Mesendoderm (in vitro differentiated cells): ENCODE measurements at regions not wholly inside any gene's neighbourhood (a gene's known extent, or its start where the extent isn't known, plus 50 kb on each side); places are given as distances from the start of the nearest gene placed in this dataset.
"Not testable (repeated sequence)": the region's sequence is repeated elsewhere in the genome, so short reads cannot be mapped to it uniquely, and the experiment has no call there.

Experiments used
- DNase-seq: peaks from one replicate; pipeline ENCODE4 v3.0.0; 2013
- H2AK5ac ChIP-seq: 2 replicates; pipeline ENCODE4 v1.6.1; 2013; ENCODE audit warnings: low read length, inconsistent platforms
- H2BK120ac ChIP-seq: 2 replicates; pipeline ENCODE4 v1.6.1; 2013; ENCODE audit warnings: low read depth, mild to moderate bottlenecking, low read length, moderate library complexity, mixed read lengths
- H2BK15ac ChIP-seq: replicated peaks from 2 replicates; pipeline ENCODE4 v1.6.1; 2013; ENCODE audit warnings: low read depth, mild to moderate bottlenecking, moderate library complexity
- H2BK5ac ChIP-seq: 2 replicates; pipeline ENCODE4 v1.6.1; 2013; ENCODE audit warnings: low read length, inconsistent platforms
- H3K18ac ChIP-seq: 2 replicates; pipeline ENCODE4 v1.6.1; 2013; ENCODE audit warnings: mild to moderate bottlenecking, low read length, mixed read lengths
- H3K23ac ChIP-seq: one replicate; pipeline ENCODE4 v1.6.1; 2013; ENCODE audit warnings: low read length
- H3K27ac ChIP-seq: 2 replicates; pipeline ENCODE4 v1.5.1; 2013; ENCODE audit warnings: low read depth, mild to moderate bottlenecking, inconsistent platforms, low read length, moderate library complexity
- H3K27me3 ChIP-seq: 2 replicates; pipeline ENCODE4 v1.6.1; 2013; ENCODE audit warnings: low read length, control low read depth, mild to moderate bottlenecking, inconsistent platforms; ENCODE audit not compliant: insufficient read depth, poor library complexity
- H3K36me3 ChIP-seq: 2 replicates; pipeline ENCODE4 v1.6.1; 2013; ENCODE audit warnings: low read length, inconsistent platforms; ENCODE audit not compliant: control insufficient read depth, insufficient read depth
- H3K4ac ChIP-seq: one replicate; pipeline ENCODE4 v1.6.1; 2013; ENCODE audit warnings: low read depth, mild to moderate bottlenecking, low read length, moderate library complexity
- H3K4me1 ChIP-seq: 2 replicates; pipeline ENCODE4 v1.6.1; 2013; ENCODE audit warnings: low read depth, low read length, inconsistent platforms; ENCODE audit not compliant: control insufficient read depth
- H3K4me2 ChIP-seq: 2 replicates; pipeline ENCODE4 v1.6.1; 2013; ENCODE audit warnings: low read length
- H3K4me3 ChIP-seq: 2 replicates; pipeline ENCODE4 v1.5.1; 2013; ENCODE audit warnings: mild to moderate bottlenecking, low read length
- H3K56ac ChIP-seq: one replicate; pipeline ENCODE4 v1.6.1; 2013; ENCODE audit warnings: low read length
- H3K79me1 ChIP-seq: 2 replicates; pipeline ENCODE4 v1.6.1; 2013; ENCODE audit warnings: low read length, inconsistent platforms
- H3K79me2 ChIP-seq: 2 replicates; pipeline ENCODE4 v1.6.1; 2013; ENCODE audit warnings: mild to moderate bottlenecking, low read length; ENCODE audit not compliant: control insufficient read depth, insufficient read depth
- H3K9ac ChIP-seq: 2 replicates; pipeline ENCODE4 v1.6.1; 2013; ENCODE audit warnings: low read length, inconsistent platforms
- H4K5ac ChIP-seq: one replicate; pipeline ENCODE4 v1.6.1; 2013; ENCODE audit warnings: low read length
- H4K8ac ChIP-seq: one replicate; pipeline ENCODE4 v1.6.1; 2013; ENCODE audit warnings: low read depth, mild to moderate bottlenecking, control low read depth, low read length, moderate library complexity
- WGBS: extraction: QIAGEN DNeasy Blood & Tissue Kit; methylation state at CpG from one replicate; pipeline ENCODE4 v1.1.7; 2013; ENCODE audit warnings: low lambda C conversion rate, missing lambda C conversion rate; ENCODE audit not compliant: insufficient coverage; ENCODE audit errors: extremely low coverage; 5-methylcytosine and 5-hydroxymethylcytosine counted together

DNA sequence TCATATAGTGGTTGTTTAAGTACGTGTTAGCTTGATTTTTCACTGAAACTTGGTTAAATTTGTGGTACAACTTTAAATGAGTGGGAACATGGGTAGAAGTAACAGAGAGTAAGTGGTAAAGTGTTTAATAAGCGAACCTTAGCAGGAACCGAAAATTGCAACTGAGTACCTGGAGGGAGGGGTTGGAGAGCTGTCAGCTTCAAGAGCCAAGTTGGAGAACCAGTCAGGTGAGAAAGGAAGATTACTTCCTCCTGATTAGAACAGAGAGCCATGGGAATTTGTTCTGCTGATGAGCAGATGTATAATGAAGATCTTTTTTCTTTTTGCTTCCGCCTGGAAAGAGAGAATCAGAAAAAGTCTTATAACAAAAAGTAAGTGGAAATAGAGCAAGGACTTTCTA is 158.4 kb upstream of the CDH7 start:
- Histone ChIP-seq H3K79me1 (no peaks in the 10 kb centered on the region), H3K27ac (no peak overlapping the region), H3K27me3 (no peaks in the 10 kb centered on the region), H4K8ac (no peak overlapping the region), H3K23ac (no peak overlapping the region), H2BK5ac (no peak overlapping the region), H3K4me2 (no peak overlapping the region), H3K9ac (no peak overlapping the region), H2BK120ac (no peak overlapping the region), H3K36me3 (no peaks in the 10 kb centered on the region), H3K18ac (no peak overlapping the region), H3K4ac (no peak overlapping the region), H3K79me2 (no peaks in the 10 kb centered on the region), H4K5ac (no peak overlapping the region), H2AK5ac (no peak overlapping the region), H3K4me1 (no peaks in the 10 kb centered on the region), H3K4me3 (no peak overlapping the region), H2BK15ac (no peak overlapping the region), H3K56ac (no peak overlapping the region)
- DNase-seq: peak; percentile 23
- WGBS: no CpG with 5 or more reads among the region's 4 CpGs

GRCh38 chr18:65587491-65587890 is 163.3 kb upstream of the CDH7 start:
- Histone ChIP-seq H3K4me3 (no peak overlapping the region), H2AK5ac (no peak overlapping the region), H2BK5ac (no peak overlapping the region), H3K27me3 (no peaks in the 10 kb centered on the region), H2BK120ac (no peak overlapping the region), H3K18ac (no peak overlapping the region), H3K79me1 (no peaks in the 10 kb centered on the region), H3K4me2 (no peak overlapping the region), H3K9ac (no peak overlapping the region), H3K23ac (no peak overlapping the region), H3K4me1 (no peaks in the 10 kb centered on the region), H3K79me2 (no peaks in the 10 kb centered on the region), H2BK15ac (no peak overlapping the region), H4K8ac (no peak overlapping the region), H3K27ac (no peak overlapping the region), H3K4ac (no peak overlapping the region), H3K56ac (no peak overlapping the region), H3K36me3 (no peaks in the 10 kb centered on the region), H4K5ac (no peak overlapping the region)
- WGBS: no CpG with 5 or more reads among the region's 3 CpGs
- no peak for DNase-seq

DNA sequence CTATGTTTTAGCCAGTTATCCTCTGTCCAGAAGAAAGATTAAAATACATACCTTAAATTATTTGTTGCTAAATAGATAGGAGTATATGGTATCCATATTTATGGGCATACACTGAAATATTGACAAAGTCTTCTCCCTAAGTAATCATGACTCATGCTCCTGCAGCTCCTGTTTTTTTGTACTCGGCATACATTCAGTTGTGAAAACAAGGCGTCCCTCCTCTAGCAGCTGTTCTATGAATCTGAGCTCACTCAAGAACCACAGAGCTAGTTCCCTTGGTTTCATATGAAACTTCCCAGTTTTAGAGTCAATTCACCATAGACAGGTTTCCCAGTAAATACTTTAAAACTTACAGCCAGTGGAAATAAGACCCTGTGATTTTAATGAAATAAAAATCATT is 168.7 kb upstream of the CDH7 start:
- H2BK15ac ChIP-seq, H4K8ac ChIP-seq, H3K4me2 ChIP-seq, H3K27ac ChIP-seq, H3K56ac ChIP-seq, H4K5ac ChIP-seq, H3K36me3 ChIP-seq, H2BK5ac ChIP-seq, H2BK120ac ChIP-seq, H3K23ac ChIP-seq, H3K9ac ChIP-seq, H2AK5ac ChIP-seq, H3K79me1 ChIP-seq, H3K4me1 ChIP-seq, H3K79me2 ChIP-seq, H3K4ac ChIP-seq, H3K18ac ChIP-seq, DNase-seq, H3K4me3 ChIP-seq, H3K27me3 ChIP-seq: not testable (repeated sequence)
- no CpG with 5 or more reads among the region's 2 CpGs for WGBS

- Histone ChIP-seq H3K23ac (no peak overlapping the region), H3K56ac (no peak overlapping the region), H3K79me2 (no peaks in the 10 kb centered on the region), H3K9ac (no peak overlapping the region), H3K27me3 (no peaks in the 10 kb centered on the region), H4K8ac (no peak overlapping the region), H3K4me1 (no peaks in the 10 kb centered on the region), H3K79me1 (no peaks in the 10 kb centered on the region), H4K5ac (no peak overlapping the region), H3K4me3 (no peak overlapping the region), H3K4me2 (no peak overlapping the region), H2BK15ac (no peak overlapping the region), H3K18ac (no peak overlapping the region), H2AK5ac (no peak overlapping the region), H2BK5ac (no peak overlapping the region), H2BK120ac (no peak overlapping the region), H3K36me3 (no peaks in the 10 kb centered on the region), H3K4ac (no peak overlapping the region), H3K27ac (no peak overlapping the region)
- WGBS: no CpG with 5 or more reads among the region's 2 CpGs
- no peak for DNase-seq
Measured at GRCh38 chr18:65568866-65569265, 181.9 kb upstream of the CDH7 start.

GRCh38 chr18:65567372-65567771 is 183.4 kb upstream of the CDH7 start:
- no peak overlapping the region for H3K4me2 ChIP-seq
- H3K27ac ChIP-seq: no peak overlapping the region
- WGBS: no CpG with 5 or more reads among the region's 3 CpGs
- no peaks in the 10 kb centered on the region for H3K79me2 ChIP-seq
- no peaks in the 10 kb centered on the region for H3K36me3 ChIP-seq
- no peak overlapping the region for H2AK5ac ChIP-seq
- no peaks in the 10 kb centered on the region for H3K79me1 ChIP-seq
- H3K23ac ChIP-seq: no peak overlapping the region
- no peak overlapping the region for H3K4me3 ChIP-seq
- H3K56ac ChIP-seq: no peak overlapping the region
- no peak overlapping the region for H3K18ac ChIP-seq
- H4K8ac ChIP-seq: no peak overlapping the region
- H2BK120ac ChIP-seq: no peak overlapping the region
- no peaks in the 10 kb centered on the region for H3K27me3 ChIP-seq
- no peak overlapping the region for H3K9ac ChIP-seq
- H3K4ac ChIP-seq: no peak overlapping the region
- no peak overlapping the region for H4K5ac ChIP-seq
- H2BK5ac ChIP-seq: no peak overlapping the region
- DNase-seq: peak; percentile 37
- no peaks in the 10 kb centered on the region for H3K4me1 ChIP-seq
- no peak overlapping the region for H2BK15ac ChIP-seq

DNA sequence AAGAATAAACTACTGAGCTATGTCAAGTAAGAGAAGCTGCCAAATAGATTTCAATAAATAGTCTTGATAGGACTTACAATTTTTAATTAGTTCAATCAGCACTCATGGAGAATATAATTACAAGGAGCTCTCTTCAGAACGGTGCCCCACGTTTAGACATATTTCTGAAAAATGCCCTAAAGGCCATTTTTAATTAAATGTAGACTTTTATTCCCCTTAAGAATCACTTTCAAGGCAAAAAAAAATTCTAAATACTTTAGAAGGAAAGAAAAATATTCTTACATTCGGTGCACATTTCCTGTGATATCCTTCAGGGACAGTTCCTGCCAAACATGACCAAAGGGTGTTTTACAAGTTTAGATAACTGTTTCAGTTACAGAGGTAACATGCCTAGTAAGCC is 202.5 kb upstream of the CDH7 start:
- Histone ChIP-seq H3K27me3 (no peaks in the 10 kb centered on the region), H2BK15ac (no peak overlapping the region), H3K4me1 (no peaks in the 10 kb centered on the region), H3K56ac (no peak overlapping the region), H3K4ac (no peak overlapping the region), H3K79me2 (no peaks in the 10 kb centered on the region), H2BK120ac (no peak overlapping the region), H4K8ac (no peak overlapping the region), H3K9ac (no peak overlapping the region), H3K27ac (no peak overlapping the region), H3K18ac (no peak overlapping the region), H2BK5ac (no peak overlapping the region), H3K4me3 (no peak overlapping the region), H4K5ac (no peak overlapping the region), H3K79me1 (no peaks in the 10 kb centered on the region), H3K23ac (no peak overlapping the region), H3K4me2 (no peak overlapping the region), H3K36me3 (no peaks in the 10 kb centered on the region), H2AK5ac (no peak overlapping the region)
- WGBS: no CpG with 5 or more reads among the region's 3 CpGs
- no peak for DNase-seq
